H1 (cell line): ENCODE measurements at regions not wholly inside any gene's neighbourhood (a gene's known extent, or its start where the extent isn't known, plus 50 kb on each side); places are given as distances from the start of the nearest gene placed in this dataset.
A peak's percentile ranks its signal among the peaks of the same experiment; 100 is the strongest.

Source experiments
- CTCF ChIA-PET: fragments of 300-600 bp; sonication (Branson Sonifier 250); formaldehyde crosslinking; loops from one replicate; lab custom pipeline; 2021; ENCODE audit not compliant: partially characterized antibody; lab: Charles Lee
- POLR2A ChIA-PET: fragments of 300-600 bp; sonication (Branson Sonifier 250); formaldehyde crosslinking; loops from one replicate; lab custom pipeline; 2021; ENCODE audit warnings: inconsistent platforms; ENCODE audit not compliant: partially characterized antibody; lab: Charles Lee
- DNase-seq, 2 experiments: peaks; one replicate each; pipeline versions ENCODE4 v3.0.0 to v3.0.0-alpha.2; 2010 to 2022; ENCODE audit warnings: low spot score in 2 of 2, low read depth in 1 of 2, mixed read lengths in 1 of 2
- FAIRE-seq: peaks from 2 replicates; lab custom pipeline; 2011; peaks lifted over from hg19 to GRCh38; lab: Jason Lieb, UNC
- H2AFZ ChIP-seq: 2 replicates; pipeline ENCODE4 v1.8.1; 2012; ENCODE audit warnings: low read length, inconsistent platforms
- H2AK5ac ChIP-seq: 2 replicates; pipeline ENCODE4 v1.6.1; 2013; ENCODE audit warnings: low read depth, low read length
- H2BK120ac ChIP-seq: replicated peaks from 2 replicates; pipeline ENCODE3; 2013; ENCODE audit warnings: low read depth, low read length, inconsistent platforms
- H2BK12ac ChIP-seq: 2 replicates; pipeline ENCODE4 v1.6.1; 2013; ENCODE audit warnings: low read depth, low read length
- H2BK15ac ChIP-seq: 2 replicates; pipeline ENCODE4 v1.6.1; 2013; ENCODE audit warnings: low read length
- H2BK20ac ChIP-seq: 2 replicates; pipeline ENCODE4 v1.6.1; 2013; ENCODE audit warnings: low read length
- H2BK5ac ChIP-seq: 2 replicates; pipeline ENCODE4 v1.6.1; 2013; ENCODE audit warnings: low read depth, low read length
- H3K14ac ChIP-seq: 2 replicates; pipeline ENCODE4 v1.6.1; 2013; ENCODE audit warnings: inconsistent platforms; ENCODE audit not compliant: insufficient read length
- H3K18ac ChIP-seq: 2 replicates; pipeline ENCODE4 v1.6.1; 2013; ENCODE audit warnings: low read length; ENCODE audit errors: extremely low read depth
- H3K23ac ChIP-seq: 2 replicates; pipeline ENCODE4 v1.6.1; 2013; ENCODE audit warnings: inconsistent platforms; ENCODE audit not compliant: insufficient read length
- H3K23me2 ChIP-seq: 2 replicates; pipeline ENCODE4 v1.6.1; 2013; ENCODE audit warnings: low read depth, low read length
- H3K27ac ChIP-seq: 2 replicates; pipeline ENCODE4 v1.6.1; 2011; ENCODE audit warnings: low read depth, low read length, inconsistent platforms
- H3K27me3 ChIP-seq, 4 experiments: replicated peaks in 1 of 4; 1 replicate in 1 of 4; 2 replicates in 3 of 4; pipeline versions ENCODE4 v1.6.1 to v1.8.1; 2011 to 2013; ENCODE audit warnings: low read length in 3 of 4, mild to moderate bottlenecking in 3 of 4, inconsistent platforms in 2 of 4, mixed read lengths in 2 of 4, moderate library complexity in 1 of 4; ENCODE audit not compliant: control insufficient read depth in 3 of 4, insufficient read depth in 3 of 4; ENCODE audit errors: extremely low read depth in 1 of 4
- H3K36me3 ChIP-seq, 4 experiments: 2 replicates each; pipeline versions ENCODE4 v1.6.1 to v1.8.1; 2011 to 2013; ENCODE audit warnings: mild to moderate bottlenecking in 4 of 4, low read length in 3 of 4, moderate library complexity in 2 of 4, control low read depth in 1 of 4, inconsistent platforms in 1 of 4; ENCODE audit not compliant: insufficient read depth in 4 of 4, control insufficient read depth in 2 of 4
- H3K4ac ChIP-seq: replicated peaks from 2 replicates; pipeline ENCODE3; 2013; ENCODE audit warnings: low read length, low read depth, mixed read lengths, inconsistent platforms; ENCODE audit not compliant: insufficient read length
- H3K4me1 ChIP-seq, 4 experiments: replicated peaks in 1 of 4; 1 replicate in 1 of 4; 2 replicates in 3 of 4; pipeline versions ENCODE4 v1.6.1 to v1.8.1; 2011 to 2013; ENCODE audit warnings: low read length in 3 of 4, inconsistent platforms in 2 of 4, mixed read lengths in 1 of 4; ENCODE audit not compliant: insufficient read depth in 4 of 4, control insufficient read depth in 3 of 4
- H3K4me2 ChIP-seq, 2 experiments: 2 replicates each; pipeline versions ENCODE4 v1.6.1 to v1.8.1; 2011 to 2013; ENCODE audit warnings: low read depth in 2 of 2, low read length in 2 of 2, control low read depth in 1 of 2, inconsistent platforms in 1 of 2, mild to moderate bottlenecking in 1 of 2; ENCODE audit not compliant: insufficient read depth in 1 of 2
- H3K4me3 ChIP-seq, 4 experiments: fragments of 200-600, 300-600 bp in 1 of 4; sonication (generic), shearing (Covaris generic), sonication (Bioruptor Twin) in 1 of 4; 2 replicates each; pipeline versions ENCODE4 v1.5.1 to v1.8.1; 2011 to 2016; ENCODE audit warnings: low read length in 4 of 4, low read depth in 3 of 4, control low read depth in 2 of 4, inconsistent platforms in 2 of 4, mild to moderate bottlenecking in 2 of 4, mixed read lengths in 1 of 4, moderate library complexity in 1 of 4; ENCODE audit not compliant: insufficient read depth in 2 of 4; ENCODE audit errors: extremely low read depth in 1 of 4
- H3K56ac ChIP-seq: replicated peaks from 2 replicates; pipeline ENCODE3; 2013; ENCODE audit warnings: low read depth, mild to moderate bottlenecking, mixed read lengths, low read length, inconsistent platforms; ENCODE audit not compliant: insufficient read length
- H3K79me1 ChIP-seq: 2 replicates; pipeline ENCODE4 v1.6.1; 2013; ENCODE audit warnings: low read depth, low read length, control low read depth
- H3K79me2 ChIP-seq, 2 experiments: 2 replicates each; pipeline versions ENCODE4 v1.6.1 to v1.8.1; 2012 to 2013; ENCODE audit warnings: low read length in 2 of 2, mild to moderate bottlenecking in 2 of 2, inconsistent platforms in 1 of 2; ENCODE audit not compliant: insufficient read depth in 2 of 2, control insufficient read depth in 1 of 2
- H3K9ac ChIP-seq, 4 experiments: replicated peaks in 1 of 4; 1 replicate in 1 of 4; 2 replicates in 3 of 4; pipeline versions ENCODE4 v1.6.1 to v1.8.1; 2011 to 2013; ENCODE audit warnings: low read depth in 3 of 4, low read length in 3 of 4, control low read depth in 2 of 4, mild to moderate bottlenecking in 2 of 4, moderate library complexity in 2 of 4, inconsistent platforms in 1 of 4; ENCODE audit errors: extremely low read depth in 1 of 4
- H3K9me3 ChIP-seq, 2 experiments: 2 replicates each; pipeline versions ENCODE4 v1.6.1 to v1.8.1; 2012 to 2013; ENCODE audit warnings: mild to moderate bottlenecking in 2 of 2, moderate library complexity in 2 of 2, control low read depth in 1 of 2, inconsistent platforms in 1 of 2, low read depth in 1 of 2, low read length in 1 of 2, mixed read lengths in 1 of 2; ENCODE audit not compliant: insufficient read depth in 2 of 2
- H4K20me1 ChIP-seq, 2 experiments: replicated peaks in 1 of 2; 2 replicates each; pipeline versions ENCODE3 to v1.8.1; 2011 to 2013; ENCODE audit warnings: inconsistent platforms in 2 of 2, low read length in 2 of 2, mild to moderate bottlenecking in 1 of 2; ENCODE audit not compliant: insufficient read depth in 2 of 2, control insufficient read depth in 1 of 2
- H4K5ac ChIP-seq: 2 replicates; pipeline ENCODE4 v1.6.1; 2013; ENCODE audit warnings: low read length, low read depth, mixed read lengths, inconsistent platforms; ENCODE audit not compliant: insufficient read length
- H4K8ac ChIP-seq: 2 replicates; pipeline ENCODE4 v1.8.0; 2013; ENCODE audit warnings: mild to moderate bottlenecking, moderate library complexity, low read length, inconsistent platforms; ENCODE audit not compliant: insufficient read depth; ENCODE audit errors: extremely low read depth
- H4K91ac ChIP-seq: replicated peaks from 2 replicates; pipeline ENCODE3; 2013; ENCODE audit warnings: low read length, mixed read lengths, inconsistent platforms; ENCODE audit not compliant: insufficient read length
- KDM4A ChIP-seq: IDR thresholded peaks from one replicate; pipeline ENCODE4 v1.7.1; 2012; ENCODE audit warnings: low read depth, mild to moderate bottlenecking, moderate library complexity, low read length, inconsistent platforms; ENCODE audit not compliant: severe bottlenecking
- SRF ChIP-seq: IDR thresholded peaks from 2 replicates; pipeline ENCODE4 v1.6.1; 2011; ENCODE audit warnings: mild to moderate bottlenecking, low read depth, low read length, moderate library complexity
- TAF1 ChIP-seq: IDR thresholded peaks from 2 replicates; pipeline ENCODE4 v1.6.1; 2011; ENCODE audit warnings: mild to moderate bottlenecking, low read depth, low read length
- WGBS, 2 experiments: shearing (Covaris generic) in 1 of 2; methylation state at CpG; one replicate each; pipeline versions ENCODE4 v1.1.6 to v1.1.7; 2013 to 2015; ENCODE audit warnings: low lambda C conversion rate in 2 of 2, mixed read lengths in 2 of 2, inconsistent platforms in 1 of 2, low coverage in 1 of 2, missing lambda C conversion rate in 1 of 2; ENCODE audit not compliant: insufficient replicate concordance in 2 of 2, insufficient coverage in 1 of 2, insufficient read length in 1 of 2; ENCODE audit errors: extremely low coverage in 1 of 2, missing lambda C conversion rate in 1 of 2; 5-methylcytosine and 5-hydroxymethylcytosine counted together

- Histone ChIP-seq H3K36me3 (no peaks in the 10 kb centered on the region), H4K20me1 (no peaks in the 10 kb centered on the region), H3K27me3 (no peaks in the 10 kb centered on the region), H2BK12ac (peak overlapping the region; percentile 91; the same call in 1 of the 2 replicates), H2BK5ac (peak overlapping the region; percentile 30; the same call in 1 of the 2 replicates), H3K4ac (peak overlapping the region; percentile 16), H4K5ac (no peak overlapping the region), H3K9me3 (no peaks in the 10 kb centered on the region), H3K4me3 (no peak overlapping the region), H2AFZ (peak overlapping the region; percentile 57; the same call in 1 of the 2 replicates), H3K14ac (no peak overlapping the region), H2AK5ac (no peak overlapping the region), H3K56ac (no peak overlapping the region), H4K8ac (no peak overlapping the region), H3K4me1 (peaks cover 2 to 26% (median 14%) of the 10 kb centered on the region in 4 experiments), H3K27ac (no peak overlapping the region), H4K91ac (no peak overlapping the region), H3K23me2 (no peaks in the 10 kb centered on the region), H2BK20ac (peak overlapping the region; percentile 81), H2BK120ac (peak overlapping the region; percentile 66), H3K18ac (no peak overlapping the region), H3K4me2 (peak overlapping the region; percentile 36 to 50; a peak in 1 of 4 replicates), H2BK15ac (no peak overlapping the region), H3K79me2 (no peaks in the 10 kb centered on the region), H3K23ac (no peak overlapping the region), H3K79me1 (no peaks in the 10 kb centered on the region), H3K9ac (no peak overlapping the region)
- WGBS, 2 experiments: 89% methylated on average over 3 of the region's 3 CpGs; no CpG with 5 or more reads in 1 of the 2 experiments
- FAIRE-seq: no peak
- POLR2A ChIA-PET: interaction anchor here (0.7 kb wide), 1 partner anchor 60 kb away, joined by 3 read pairs; no protein-coding TSS in a partner anchor
- CTCF ChIA-PET: no interaction called here
- no peak for DNase-seq
- TF ChIP-seq SRF (no peak), TAF1 (no peak), KDM4A (no peak)
These were observed 814.5 kb downstream of the VGLL3 start for GRCh38 chr3:86176445-86176784.
